HG02870 (cell line): ENCODE measurements at regions not wholly inside any gene's neighbourhood (a gene's known extent, or its start where the extent isn't known, plus 50 kb on each side); places are given as distances from the start of the nearest gene placed in this dataset.

Experiments used
- ATAC-seq: cut with Tn5 transposase; IDR thresholded peaks from one replicate; pipeline ENCODE4 v1.9.1; 2021; ENCODE audit warnings: mild to moderate bottlenecking, moderate library complexity; ENCODE audit not compliant: unreplicated experiment

DNA sequence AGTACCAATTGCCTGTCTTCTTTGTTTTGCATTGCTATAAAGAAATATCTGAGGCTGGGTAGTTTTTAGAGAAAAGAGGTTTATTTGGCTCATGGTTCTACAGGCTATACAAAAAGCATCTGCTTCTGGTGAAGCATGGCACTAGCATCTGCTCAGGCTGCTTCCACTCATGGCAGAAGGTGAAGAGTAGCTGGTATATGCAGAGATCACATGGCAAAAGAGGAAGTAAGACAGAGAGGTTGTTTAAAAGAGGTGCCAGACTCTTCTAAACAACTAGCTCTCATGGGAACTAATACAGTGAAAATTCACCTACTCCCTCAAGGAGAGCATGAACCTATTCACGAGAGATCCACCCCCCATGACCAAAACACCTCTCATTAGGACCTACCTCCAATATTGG lies 56.7 kb upstream of the GUCA2B start:
- ATAC-seq, result no peak

DNA sequence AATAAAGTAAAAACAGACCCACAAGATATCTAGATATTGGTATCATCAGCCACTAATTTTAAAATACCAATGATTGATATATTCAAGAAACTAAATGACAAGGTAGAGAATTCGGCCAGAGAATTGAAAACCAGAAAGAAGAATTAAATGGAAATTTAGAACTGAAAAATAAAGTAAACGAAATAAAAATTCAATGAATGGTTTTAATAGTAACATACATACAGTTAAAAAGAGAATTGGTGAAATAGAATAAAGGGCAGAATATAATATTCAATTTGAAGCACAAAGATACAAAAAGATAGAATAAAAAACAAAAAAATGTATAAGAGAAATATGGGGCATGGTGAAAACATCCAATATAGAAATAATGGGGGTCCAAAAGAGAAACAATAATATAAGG lies 64.0 kb upstream of the GUCA2B start:
- no peak for ATAC-seq

DNA sequence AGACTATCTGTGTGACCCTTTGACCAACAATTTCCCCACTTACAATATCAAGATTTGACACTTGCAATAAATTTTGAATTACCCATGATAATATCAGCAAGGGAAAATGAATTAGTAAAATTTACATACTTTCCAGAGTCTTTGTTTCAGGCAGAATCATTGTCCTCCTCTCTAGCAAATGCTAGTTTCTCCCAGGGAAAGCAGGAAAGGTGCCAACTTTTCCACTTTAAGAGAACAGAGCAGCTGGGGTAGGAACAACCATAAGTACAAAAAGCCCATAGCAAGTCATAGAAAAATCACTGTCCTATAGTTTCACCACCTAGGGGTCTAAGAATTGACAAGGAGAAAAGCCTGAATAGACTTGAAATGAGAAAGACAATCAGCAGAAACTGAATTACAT lies 67.1 kb upstream of the GUCA2B start:
- no peak for ATAC-seq

DNA sequence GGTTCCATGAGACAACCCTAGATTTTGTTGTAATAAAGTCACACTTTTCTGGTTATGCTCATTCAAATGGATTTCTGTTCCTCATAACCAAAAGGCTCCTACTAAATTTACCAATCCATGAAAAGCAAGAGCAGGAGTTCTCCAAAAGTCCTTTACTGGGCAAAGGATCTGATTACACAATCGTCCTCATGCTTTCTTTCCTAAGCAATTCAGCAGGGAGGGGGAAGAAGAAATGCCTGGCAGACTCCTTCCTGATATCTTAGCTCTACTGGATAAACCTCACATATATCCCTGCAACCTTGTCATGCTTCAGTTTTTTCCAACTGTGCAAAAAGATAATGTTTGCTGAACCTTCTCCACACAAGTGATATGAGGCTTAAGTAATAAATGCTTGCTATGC lies 67.6 kb upstream of the GUCA2B start:
- ATAC-seq, result no peak

DNA sequence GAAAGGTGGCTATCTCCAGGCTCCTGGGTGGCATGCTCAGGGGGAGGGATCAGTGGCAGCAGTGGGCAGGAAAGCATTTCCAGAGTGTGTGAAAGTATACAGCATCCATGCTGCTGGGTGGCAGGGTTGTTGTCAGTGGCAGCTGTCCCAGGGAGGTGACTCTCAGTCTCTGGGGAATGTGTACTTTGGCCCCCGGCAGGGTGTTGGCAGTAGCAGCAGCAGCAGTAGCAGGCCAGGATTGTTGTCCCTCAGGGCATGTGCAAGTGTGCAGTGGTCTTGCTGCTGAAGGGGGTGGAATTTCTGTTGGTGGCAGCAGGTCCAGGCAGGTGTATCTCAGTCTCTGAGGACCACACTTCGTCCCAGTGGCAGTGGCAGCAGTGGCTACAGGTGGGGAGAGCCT lies 71.7 kb upstream of the GUCA2B start:
- no peak for ATAC-seq

DNA sequence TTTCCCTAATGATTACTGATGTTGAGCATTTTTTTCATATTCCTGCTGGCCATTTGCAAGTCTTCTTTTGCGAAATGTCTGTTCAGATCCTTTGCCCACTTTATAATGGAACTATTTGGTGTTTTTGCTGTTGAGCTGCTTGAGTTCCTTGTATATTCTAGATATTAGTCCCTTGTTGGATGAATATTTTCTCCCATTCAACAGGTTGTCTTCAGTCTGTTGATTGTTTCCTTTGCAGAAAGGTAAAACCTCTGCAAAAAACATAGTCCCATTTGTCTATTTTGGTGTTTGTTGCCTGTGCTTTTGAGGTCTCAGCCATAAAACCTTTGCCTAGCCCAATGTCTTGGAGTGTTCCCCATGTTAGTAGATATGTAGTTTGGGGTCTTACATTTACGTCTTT lies 78.0 kb upstream of the GUCA2B start:
- ATAC-seq, result no peak

DNA sequence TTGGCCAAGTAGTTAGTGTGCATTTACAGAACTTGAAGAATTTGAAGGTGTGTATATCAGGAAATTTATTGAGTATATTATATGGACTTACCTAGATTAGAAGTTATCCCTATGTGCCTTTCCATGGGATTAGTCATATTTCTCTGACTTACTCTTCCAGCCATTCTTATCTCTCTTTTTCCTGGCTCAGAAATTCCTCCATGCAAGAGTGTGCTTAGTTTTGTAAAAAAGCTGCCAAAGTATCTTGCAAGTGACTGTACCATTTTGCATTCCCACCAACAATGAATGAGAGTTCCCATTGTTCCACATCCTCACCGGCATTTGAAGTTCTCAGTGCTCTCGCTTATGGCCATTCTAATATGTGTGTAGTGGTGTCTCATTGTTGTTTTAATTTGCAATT lies 82.2 kb upstream of the GUCA2B start:
- no peak for ATAC-seq

DNA sequence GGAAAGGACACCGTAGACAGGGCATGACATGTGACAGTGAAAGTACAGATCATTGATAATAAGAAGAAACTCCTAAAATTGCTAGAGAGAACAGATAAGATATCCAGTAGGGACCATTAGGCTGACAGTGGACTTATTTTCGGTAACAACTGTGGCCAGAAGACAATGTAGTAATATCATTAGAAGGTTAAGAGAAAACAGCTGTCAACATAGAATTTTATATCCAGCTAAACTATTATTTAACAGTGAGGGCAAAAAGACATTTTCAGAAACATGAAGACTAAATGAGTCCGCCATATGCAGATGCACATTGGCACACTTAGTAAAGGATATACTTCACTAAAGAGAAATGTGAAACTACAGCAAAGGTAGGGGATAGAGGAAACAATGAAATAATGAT lies 95.4 kb upstream of the GUCA2B start:
- ATAC-seq, result no peak

DNA sequence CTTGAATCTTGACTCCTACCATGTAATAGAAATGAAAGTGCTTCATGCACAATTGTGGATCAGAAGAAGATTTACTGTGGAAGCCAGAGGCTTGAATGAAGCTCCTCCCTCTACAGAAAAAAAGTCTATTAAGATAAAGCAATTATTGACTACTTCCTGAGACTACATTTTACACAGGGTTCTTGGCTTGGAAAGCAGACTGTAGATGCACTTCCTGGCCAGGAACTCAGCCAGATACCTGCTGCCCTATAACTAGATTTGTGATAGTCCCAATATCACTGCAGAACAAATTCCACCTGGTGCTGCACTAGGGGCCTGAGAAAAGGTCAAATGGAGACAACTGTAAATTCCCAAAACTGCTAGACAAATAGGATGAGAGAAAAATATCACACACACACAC lies 96.8 kb upstream of the GUCA2B start:
- no peak for ATAC-seq

DNA sequence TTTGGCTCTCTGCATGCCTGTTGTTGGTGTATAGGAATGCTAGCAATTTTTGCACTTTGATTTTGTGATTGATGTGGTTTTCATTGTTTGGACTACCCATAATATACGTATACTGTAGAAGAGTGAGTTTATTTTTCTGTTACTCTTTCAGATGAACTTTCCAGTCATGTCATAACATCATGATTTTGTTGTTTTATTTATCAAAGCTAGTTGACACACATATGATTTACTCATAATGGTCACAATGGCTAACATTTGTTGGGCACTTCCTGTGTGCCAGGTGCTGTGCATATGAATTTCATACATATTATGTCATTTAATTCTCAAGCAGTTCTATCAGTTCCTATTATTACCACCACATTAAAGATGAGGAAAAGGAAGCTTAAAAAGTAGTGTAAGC lies 98.1 kb upstream of the GUCA2B start:
- ATAC-seq, result no peak

DNA sequence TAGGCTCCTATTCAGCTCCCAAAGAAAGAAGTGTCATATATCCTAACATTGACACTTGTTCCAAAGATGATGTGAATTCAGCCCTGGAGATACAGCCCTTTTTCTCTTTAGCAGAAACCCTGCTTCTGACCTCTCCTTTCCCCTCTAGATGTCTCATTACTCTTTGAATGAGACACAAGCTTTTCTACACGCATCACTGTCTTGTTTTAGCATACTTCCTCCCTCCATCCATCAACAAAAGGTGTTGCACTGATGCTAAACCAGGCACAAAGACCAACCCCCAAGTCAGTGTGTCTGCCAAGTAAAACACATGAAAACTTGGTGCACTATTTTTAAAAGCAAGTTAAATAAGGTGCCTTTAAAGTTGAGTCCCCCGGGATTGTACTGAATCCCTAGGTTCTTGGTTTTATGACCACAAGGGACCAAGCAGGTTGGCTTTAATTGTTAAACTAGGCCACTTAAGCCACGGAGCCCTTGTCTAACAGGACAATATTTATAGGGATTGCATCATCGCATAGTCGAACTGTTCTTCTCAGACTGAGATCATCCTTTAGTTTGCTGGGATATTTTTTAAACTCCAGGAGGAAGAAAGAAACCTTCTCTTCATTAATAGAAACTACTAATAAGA lies 101.0 kb upstream of the GUCA2B start:
- no peak for ATAC-seq

DNA sequence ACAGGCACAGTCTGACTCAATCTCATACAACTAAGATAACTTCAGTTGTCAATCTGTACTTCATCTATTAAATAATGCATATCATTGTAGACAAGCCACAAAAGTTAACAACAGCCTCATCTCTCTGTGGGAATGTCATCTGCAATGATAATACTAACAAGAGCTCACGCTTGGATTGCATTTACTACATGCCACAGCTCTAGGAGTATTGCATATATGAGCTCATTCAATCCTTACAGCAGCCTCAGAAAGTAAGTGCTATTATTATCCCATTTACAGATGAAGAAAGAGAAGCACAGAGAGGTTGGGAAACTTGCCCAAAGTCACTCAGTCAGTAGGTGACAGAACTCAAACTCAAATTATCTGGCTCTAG lies 105.7 kb upstream of the GUCA2B start:
- no peak for ATAC-seq

DNA sequence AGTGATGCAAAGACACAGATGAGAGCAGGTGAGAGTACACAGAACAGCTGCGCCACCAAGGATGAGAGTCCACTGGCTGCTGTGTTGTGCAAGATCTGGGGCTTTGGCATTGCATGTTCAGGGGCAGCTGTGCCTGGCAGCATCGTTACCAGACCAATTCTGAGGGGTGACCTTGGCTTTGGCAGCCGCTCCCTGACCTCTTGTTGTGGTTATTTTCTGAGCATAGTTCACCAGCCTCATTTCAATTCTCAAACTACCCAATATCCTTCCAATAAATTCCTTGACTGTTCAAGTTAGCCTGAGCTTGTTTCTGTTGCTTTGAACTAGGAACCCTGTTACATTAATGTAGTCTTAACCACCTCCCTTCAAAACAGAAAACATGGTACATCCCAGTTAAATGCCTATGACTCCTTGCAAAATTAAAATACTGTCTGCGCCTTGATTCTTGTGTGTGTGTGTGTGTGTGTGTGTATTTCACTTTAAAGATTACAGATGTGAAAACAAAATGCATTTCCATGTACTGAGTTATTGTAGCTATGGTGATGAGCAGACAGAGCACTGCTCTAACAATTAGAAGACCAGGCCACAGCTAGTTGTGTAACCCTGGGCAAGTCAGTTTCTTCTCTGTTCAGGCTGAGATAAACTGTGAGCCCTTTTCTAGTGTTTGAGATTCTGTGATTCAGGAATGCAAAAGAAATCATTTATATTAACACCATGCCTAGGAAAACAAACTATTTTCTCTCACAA lies 106.3 kb upstream of the GUCA2B start:
- no peak for ATAC-seq

DNA sequence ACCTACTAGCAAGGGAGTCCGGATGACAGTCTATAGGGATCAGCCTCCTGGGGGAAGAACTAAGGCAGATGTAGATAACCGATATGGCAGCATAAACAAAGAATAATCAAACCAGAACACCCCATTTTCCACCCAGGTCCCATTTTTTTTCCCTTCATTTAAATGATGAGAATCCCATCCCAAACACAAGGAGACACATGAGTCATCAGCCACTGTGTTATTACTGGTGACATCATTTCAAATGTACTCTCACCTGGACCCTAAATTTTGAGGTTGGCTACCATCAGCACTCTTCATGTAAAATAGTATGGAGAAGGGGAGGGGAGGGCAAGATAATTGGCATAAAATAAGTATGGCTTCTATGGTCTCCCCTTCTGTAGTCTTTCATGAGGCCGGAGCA lies 108.9 kb upstream of the GUCA2B start:
- no peak for ATAC-seq

DNA sequence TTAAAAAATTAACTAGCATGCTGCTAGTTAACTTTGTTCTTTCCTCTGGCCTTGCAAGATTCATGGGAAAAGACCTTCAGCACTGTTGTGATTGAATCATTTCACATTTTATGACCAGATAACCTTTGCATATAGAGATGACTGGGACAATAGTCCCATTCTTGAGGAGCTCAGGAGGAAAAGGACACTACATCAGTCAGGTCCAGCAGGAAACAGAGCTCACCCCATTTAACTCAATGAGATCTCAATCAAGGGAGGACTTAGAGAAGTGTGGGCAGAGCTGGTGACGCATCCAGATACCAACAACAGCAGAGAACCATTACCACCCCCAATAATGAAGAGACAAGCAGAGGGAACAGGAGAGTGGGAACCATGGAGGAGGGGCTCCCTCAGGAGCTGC lies 109.4 kb upstream of the GUCA2B start:
- no peak for ATAC-seq

DNA sequence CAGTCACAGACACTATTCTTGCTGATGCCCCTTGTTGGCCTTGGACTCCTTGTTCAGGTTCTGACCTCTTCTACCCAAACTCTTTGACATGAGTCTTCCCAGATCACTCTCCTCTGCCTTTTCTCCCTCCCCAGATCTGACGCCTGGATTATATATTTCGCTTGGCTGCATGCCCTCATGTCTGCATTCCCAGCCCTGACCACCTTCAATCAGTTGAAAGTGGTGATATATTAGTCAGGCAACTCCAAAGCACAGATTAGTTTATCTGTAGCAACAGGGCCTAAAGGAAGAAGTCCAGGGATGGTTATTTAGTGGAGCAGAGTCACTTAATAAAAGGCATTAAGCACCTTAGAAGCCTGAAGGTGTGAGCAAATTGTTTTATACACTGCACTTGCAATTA lies 110.0 kb upstream of the GUCA2B start:
- no peak for ATAC-seq

DNA sequence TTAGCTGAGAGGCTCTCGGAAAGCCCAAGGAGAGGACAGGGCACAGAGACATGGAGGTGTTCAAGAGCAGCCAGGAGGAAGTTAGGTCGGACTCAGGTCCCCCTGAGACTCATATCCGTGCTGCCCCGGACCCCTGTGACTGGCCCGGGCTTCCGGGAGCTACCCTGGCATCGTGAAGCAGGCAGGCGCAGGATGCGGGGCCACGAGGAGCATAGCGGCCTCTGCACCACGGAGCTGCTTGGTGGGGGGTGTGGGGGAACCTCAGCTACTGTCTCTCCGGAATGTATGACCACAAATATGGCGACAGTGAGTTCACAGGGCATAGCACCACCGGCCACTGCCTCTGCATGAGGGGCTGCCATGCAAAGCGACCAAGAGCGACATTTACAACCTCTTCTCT lies 112.2 kb upstream of the GUCA2B start:
- ATAC-seq, result no peak

DNA sequence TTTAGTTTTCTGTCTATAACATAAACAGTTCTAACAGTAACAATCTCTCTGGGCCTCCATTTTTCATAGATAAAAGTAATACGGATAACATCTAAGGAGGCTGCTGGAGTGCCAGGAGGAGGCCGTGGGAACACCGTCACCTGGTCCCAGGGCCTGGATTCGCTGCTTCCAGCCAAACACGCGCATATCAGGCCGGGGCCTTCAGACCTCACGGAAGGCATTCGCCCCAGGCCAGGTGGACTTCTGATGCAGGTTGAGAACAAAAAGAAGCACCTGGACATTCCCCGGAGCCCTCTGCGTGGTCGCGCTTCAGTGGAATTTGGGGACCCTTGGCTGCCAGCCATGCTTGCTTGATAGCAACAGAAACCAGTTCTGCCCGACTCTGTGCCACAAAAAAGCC lies 113.1 kb upstream of the GUCA2B start:
- no peak for ATAC-seq

DNA sequence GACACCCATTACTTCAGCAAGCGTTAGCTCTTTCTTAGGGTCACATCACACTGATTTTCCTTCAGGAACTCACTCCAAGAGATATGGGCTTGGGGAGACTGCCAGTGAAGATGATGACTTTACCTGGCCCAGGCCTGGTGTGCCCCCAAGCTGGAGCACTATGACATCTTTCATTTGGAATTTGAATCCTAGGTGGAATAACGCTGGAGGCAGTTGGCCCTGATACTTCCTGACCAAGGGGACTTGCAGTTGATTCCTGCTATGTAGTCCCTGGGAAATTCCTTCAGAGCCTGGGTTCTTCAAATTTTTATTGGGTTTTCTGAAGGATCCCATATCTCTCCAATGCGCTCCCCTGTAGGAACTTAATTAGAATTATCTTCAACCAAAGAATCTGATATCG lies 114.9 kb upstream of the GUCA2B start:
- no peak for ATAC-seq

DNA sequence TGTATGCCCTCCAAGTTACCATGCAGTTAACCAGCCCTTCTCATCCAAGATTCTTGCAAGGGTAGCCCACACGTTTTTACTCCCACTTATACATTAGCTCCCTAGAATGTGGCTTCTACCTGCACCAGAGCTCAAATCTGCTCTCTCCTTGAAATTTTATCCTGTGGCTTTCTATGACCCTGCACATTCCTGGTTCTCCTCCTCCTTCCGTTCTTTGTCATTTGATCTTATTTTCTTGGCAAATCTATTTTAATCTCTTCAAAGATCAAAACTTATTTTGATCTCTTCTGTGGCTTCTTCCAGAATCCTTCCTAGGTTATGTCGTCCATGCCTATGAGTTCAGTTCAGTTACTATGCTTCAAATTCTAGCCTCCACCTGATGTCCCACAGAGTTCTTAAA lies 115.6 kb upstream of the GUCA2B start:
- ATAC-seq, result no peak

DNA sequence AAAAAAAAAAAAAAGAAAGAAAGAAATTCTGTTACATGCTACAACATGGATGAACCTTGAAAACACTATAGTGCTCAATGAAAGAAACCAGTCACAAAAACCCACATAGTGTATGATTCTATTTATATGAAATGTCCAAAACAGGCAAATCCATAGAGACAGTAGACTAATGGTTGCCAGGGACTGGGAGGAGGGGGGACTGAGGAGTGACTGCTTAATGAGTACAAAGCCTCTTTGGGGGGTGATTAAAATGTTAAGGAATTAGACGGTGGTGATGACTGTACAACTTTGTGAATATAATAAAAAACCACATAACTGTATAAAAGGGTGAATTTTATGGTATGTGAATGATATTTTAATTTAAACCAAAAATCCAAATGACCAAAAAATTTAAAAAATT lies 116.0 kb upstream of the GUCA2B start:
- ATAC-seq, result no peak

DNA sequence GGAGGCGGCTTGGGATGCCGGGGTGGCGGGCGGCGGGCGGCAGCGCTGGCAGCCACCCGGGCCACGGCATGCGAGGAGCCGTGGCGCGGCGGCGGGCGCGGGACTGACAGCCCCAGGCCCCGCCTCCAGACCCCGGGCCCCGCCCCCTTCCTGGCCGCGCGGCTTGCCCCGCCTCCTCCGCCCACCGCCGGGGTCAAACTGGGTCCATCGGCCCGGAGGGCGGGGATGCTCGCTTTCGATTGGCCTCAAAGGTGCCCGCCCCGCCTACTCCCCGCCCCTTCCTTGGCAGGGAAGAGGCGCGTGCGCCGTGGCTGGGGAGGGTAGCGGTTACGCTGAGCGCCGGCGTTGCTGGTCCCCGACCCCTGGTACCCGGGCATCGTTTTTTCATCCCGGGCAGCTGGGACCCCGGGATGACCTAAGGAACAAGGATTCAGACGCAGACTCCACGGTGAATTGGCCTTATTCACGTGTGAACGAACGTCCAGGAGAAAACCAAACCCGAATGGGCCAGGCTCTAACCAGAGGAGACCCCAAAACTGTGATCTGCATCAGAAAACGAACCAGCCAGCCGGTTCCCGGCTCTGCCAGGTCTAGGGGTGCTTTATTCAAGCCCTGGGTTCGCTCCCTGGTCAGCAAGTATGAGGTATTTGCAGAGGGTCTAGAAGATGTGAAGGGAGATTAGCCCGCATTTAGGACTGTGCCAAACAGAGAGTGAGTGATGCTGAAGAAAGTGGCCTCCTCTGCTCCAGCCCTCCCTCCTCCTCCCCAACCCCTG lies 117.2 kb upstream of the GUCA2B start:
- ATAC-seq, result peak; percentile 84
